ENCODE measurements at regions not wholly inside any gene's neighbourhood (a gene's known extent, or its start where the extent isn't known, plus 50 kb on each side); places are given as distances from the start of the nearest gene placed in this dataset.

- no peak for TF ChIP-seq CTCF (IDR thresholded peaks at IDR 0.05)
- H3K4me3 ChIP-seq, result no peak overlapping the region
- no peak for DNase-seq (ENCODE audit: low spot score)
- H3K27ac ChIP-seq, result no peak overlapping the region
Observed at GRCh38 chr3:132154619-132155018, 119.8 kb upstream of the CPNE4 start.

- H3K4me3 ChIP-seq, result no peak overlapping the region
- no peak for DNase-seq (ENCODE audit: low spot score)
- TF ChIP-seq CTCF (IDR thresholded peaks at IDR 0.05), result no peak
- no peak overlapping the region for H3K27ac ChIP-seq
Observed at GRCh38 chr3:132159145-132159544, 124.3 kb upstream of the CPNE4 start.

- no peak for DNase-seq (ENCODE audit: low spot score)
- no peak for TF ChIP-seq CTCF (IDR thresholded peaks at IDR 0.05)
- H3K27ac ChIP-seq, result no peak overlapping the region
- no peak overlapping the region for H3K4me3 ChIP-seq
Observed at GRCh38 chr3:132160198-132160597, 125.4 kb upstream of the CPNE4 start.

GRCh38 chr3:132161608-132162007, 126.8 kb upstream of the CPNE4 start:
- Histone ChIP-seq H3K27ac (no peak overlapping the region), H3K4me3 (no peak overlapping the region)
- no peak for TF ChIP-seq CTCF (IDR thresholded peaks at IDR 0.05)
- no peak for DNase-seq (ENCODE audit: low spot score)

- no peak overlapping the region for H3K27ac ChIP-seq
- no peak for TF ChIP-seq CTCF (IDR thresholded peaks at IDR 0.05)
- H3K4me3 ChIP-seq, result no peak overlapping the region
- no peak for DNase-seq (ENCODE audit: low spot score)
Observed at GRCh38 chr3:132164469-132165092, 129.8 kb upstream of the CPNE4 start.

- DNase-seq (ENCODE audit: low spot score), result no peak
- Histone ChIP-seq H3K4me3 (no peak overlapping the region), H3K27ac (no peak overlapping the region)
- TF ChIP-seq CTCF (IDR thresholded peaks at IDR 0.05), result no peak
Observed at GRCh38 chr3:132167870-132168269, 133.1 kb upstream of the CPNE4 start.

GRCh38 chr3:132174500-132174899, 139.7 kb upstream of the CPNE4 start:
- no peak for DNase-seq (ENCODE audit: low spot score)
- Histone ChIP-seq H3K27ac (no peak overlapping the region), H3K4me3 (no peak overlapping the region)
- TF ChIP-seq CTCF (IDR thresholded peaks at IDR 0.05), result no peak

Data from coronary artery (tissue), 2 donors.